Heart right ventricle (tissue), 16 donors: ENCODE measurements at regions not wholly inside any gene's neighbourhood (a gene's known extent, or its start where the extent isn't known, plus 50 kb on each side); places are given as distances from the start of the nearest gene placed in this dataset.

Source experiments
- ATAC-seq, 8 donors: fragments of 200-7000 bp; cut with Tn5 transposase; one replicate each; pipeline ENCODE4 v1.9.1; 2020; ENCODE audit warnings: mild to moderate bottlenecking in 8 of 8, moderate library complexity in 8 of 8, moderate number of reproducible peaks in 1 of 8
- DNase-seq, 2 donors: peaks; one replicate each; pipeline ENCODE4 v3.0.0-alpha.2; 2020
- H3K27ac ChIP-seq, 10 donors: fragments of 200-600 bp; sonication (generic) in 2 of 10; one replicate each; pipeline versions ENCODE4 v1.5.0 to v1.8.0; 2020 to 2022; ENCODE audit warnings: mild to moderate bottlenecking in 3 of 10
- H3K27me3 ChIP-seq, 7 donors: fragments of 200-600 bp; one replicate each; pipeline ENCODE4 v1.8.0; 2021 to 2022; ENCODE audit warnings: mild to moderate bottlenecking in 2 of 7
- H3K36me3 ChIP-seq, 9 donors: fragments of 200-600 bp; sonication (generic) in 1 of 9; one replicate each; pipeline versions ENCODE4 v1.5.0 to v1.8.0; 2020 to 2022; ENCODE audit warnings: mild to moderate bottlenecking in 2 of 9
- H3K4me1 ChIP-seq, 9 donors: fragments of 200-600 bp; sonication (generic) in 1 of 9; one replicate each; pipeline versions ENCODE4 v1.5.0 to v1.8.0; 2020 to 2022; ENCODE audit warnings: mild to moderate bottlenecking in 4 of 9
- H3K4me3 ChIP-seq, 10 donors: fragments of 200-600 bp; sonication (generic) in 2 of 10; one replicate each; pipeline versions ENCODE4 v1.5.0 to v1.8.0; 2020 to 2022; ENCODE audit warnings: mild to moderate bottlenecking in 7 of 10, moderate library complexity in 2 of 10
- H3K9me3 ChIP-seq, 11 donors: fragments of 200-600 bp in 10 of 11; sonication (generic) in 2 of 11; one replicate each; pipeline versions ENCODE4 v1.5.0 to v1.8.0; 2013 to 2022; ENCODE audit warnings: mild to moderate bottlenecking in 2 of 11, control low read depth in 1 of 11, moderate library complexity in 1 of 11
- WGBS, 2 donors: extraction: QIAGEN DNeasy Blood & Tissue Kit; methylation state at CpG; one replicate each; pipeline ENCODE4 v1.1.7; 2013; ENCODE audit warnings: inconsistent platforms in 1 of 2; 5-methylcytosine and 5-hydroxymethylcytosine counted together
- intact Hi-C, 10 donors: fragments of 100-400 bp; cut with DNase I; formaldehyde crosslinking; loops; one replicate each; pipeline versions ENCODE4 v1.11.1 to v1.14.2; 2022
- TF ChIP-seq, protein P1 (sequence below), 9 donors: fragments of 200-600 bp; sonication (generic) in 2 of 9; IDR thresholded peaks; one replicate each; pipeline versions ENCODE4 v1.5.0 to v1.8.0; 2021 to 2022; ENCODE audit warnings: antibody characterized with exemption in 9 of 9, mild to moderate bottlenecking in 5 of 9, moderate library complexity in 1 of 9
- donor health status: Arrhythmogenic right ventricular cardiomyopathy.
- donor health status: ischemic (EF 13 %, LVEDD 7.1; RV severe dilation, severe dysfunction).
- donor health status: healthy with polysubstance abuse.
- donor health status: DM: no; HTN: yes; CAD: no.
- donor health status: DM: no; HTN: no; CAD: no.
- donor health status: ischemic (EF 25% LVEDD 6.9; RV normal size, moderate dysfunction).
- donor health status: ischemic (EF 25% LVEDD 5.7; RV mildly dilated, moderate dysfunction).
- donor health status: healthy.
- donor health status: DM: yes; HTN: yes; CAD: no.
- donor health status: Ischemic cardiomyopathy.
- donor health status: ischemic (EF 35%, LVEDD 5.7; RV mildly dilated, moderate dysfunction).
- donor health status: nonischemic (EF 11% LVEDD 7.7; RV severe dilation, severe dysfunction).
- donor health status: DM: yes; HTN: yes; CAD: no.
- donor health status: PGD.
- donor health status: ischemic (EF 29% LVEDD 5.4; RV normal size, mild dysfunction).
- donor health status: nonischemic (EF 23%, LVEDD 6.1; RV moderate dilation, normal function).

DNA sequence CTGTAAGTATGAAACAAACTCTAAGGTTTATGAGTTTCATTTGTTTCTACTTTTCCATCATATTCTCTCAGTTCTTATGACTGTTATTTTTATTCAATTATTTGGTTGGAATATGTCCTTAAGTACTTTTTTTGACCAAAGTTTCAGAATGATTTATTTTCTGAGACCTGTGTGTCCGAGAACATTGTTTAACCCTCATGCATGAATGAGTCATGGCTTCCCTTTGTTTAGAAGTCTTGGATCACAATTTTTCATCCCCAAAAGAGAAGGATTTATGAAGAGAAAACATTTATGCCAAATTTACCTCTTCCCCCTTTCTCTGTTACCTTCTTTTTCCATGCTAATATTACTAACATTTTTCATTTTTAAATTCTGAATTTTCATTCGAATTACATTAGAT is 518.0 kb upstream of the NR2F2 start:
- ATAC-seq (no peak), DNase-seq (no peak)
- TF ChIP-seq, protein P1, sequence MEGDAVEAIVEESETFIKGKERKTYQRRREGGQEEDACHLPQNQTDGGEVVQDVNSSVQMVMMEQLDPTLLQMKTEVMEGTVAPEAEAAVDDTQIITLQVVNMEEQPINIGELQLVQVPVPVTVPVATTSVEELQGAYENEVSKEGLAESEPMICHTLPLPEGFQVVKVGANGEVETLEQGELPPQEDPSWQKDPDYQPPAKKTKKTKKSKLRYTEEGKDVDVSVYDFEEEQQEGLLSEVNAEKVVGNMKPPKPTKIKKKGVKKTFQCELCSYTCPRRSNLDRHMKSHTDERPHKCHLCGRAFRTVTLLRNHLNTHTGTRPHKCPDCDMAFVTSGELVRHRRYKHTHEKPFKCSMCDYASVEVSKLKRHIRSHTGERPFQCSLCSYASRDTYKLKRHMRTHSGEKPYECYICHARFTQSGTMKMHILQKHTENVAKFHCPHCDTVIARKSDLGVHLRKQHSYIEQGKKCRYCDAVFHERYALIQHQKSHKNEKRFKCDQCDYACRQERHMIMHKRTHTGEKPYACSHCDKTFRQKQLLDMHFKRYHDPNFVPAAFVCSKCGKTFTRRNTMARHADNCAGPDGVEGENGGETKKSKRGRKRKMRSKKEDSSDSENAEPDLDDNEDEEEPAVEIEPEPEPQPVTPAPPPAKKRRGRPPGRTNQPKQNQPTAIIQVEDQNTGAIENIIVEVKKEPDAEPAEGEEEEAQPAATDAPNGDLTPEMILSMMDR (IDR thresholded peaks at IDR 0.05): no peak
- Histone ChIP-seq H3K9me3 (no peaks in the 10 kb centered on the region), H3K27ac (no peak overlapping the region), H3K4me3 (no peak overlapping the region), H3K4me1 (no peaks in the 10 kb centered on the region), H3K36me3 (no peaks in the 10 kb centered on the region), H3K27me3 (no peaks in the 10 kb centered on the region)
- intact Hi-C loops: no loop called here
- 83 to 91% methylated on average over 2 of the region's 2 CpGs for WGBS, 2 donors

DNA sequence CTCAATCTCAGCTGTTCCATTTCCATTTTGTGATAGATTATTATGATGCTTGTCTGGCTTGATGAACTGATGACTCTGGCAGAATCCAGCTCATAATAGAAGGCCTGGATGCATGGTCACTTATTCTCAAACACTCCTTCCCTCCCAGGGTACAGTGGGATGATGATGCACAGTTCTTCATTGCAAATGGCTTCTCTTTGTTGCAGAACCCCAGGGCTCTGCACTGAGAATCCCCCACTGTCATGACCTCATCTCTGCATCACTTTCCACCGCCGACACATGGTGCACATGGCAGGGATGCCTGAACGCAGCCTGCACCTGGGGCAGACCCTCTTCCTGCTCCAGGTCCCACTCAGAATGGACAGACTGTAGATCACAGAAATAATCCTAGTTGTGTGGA is 515.6 kb upstream of the NR2F2 start:
- no peak overlapping the region for H3K4me3 ChIP-seq
- TF ChIP-seq, protein P1 (IDR thresholded peaks at IDR 0.05): no peak
- no peaks in the 10 kb centered on the region for H3K9me3 ChIP-seq
- WGBS, 2 donors: 95% methylated on average over 3 of the region's 3 CpGs
- H3K36me3 ChIP-seq: no peaks in the 10 kb centered on the region
- intact Hi-C loops: no loop called here
- no peaks in the 10 kb centered on the region for H3K4me1 ChIP-seq
- DNase-seq (no peak), ATAC-seq (no peak)
- H3K27me3 ChIP-seq: no peaks in the 10 kb centered on the region
- no peak overlapping the region for H3K27ac ChIP-seq

DNA sequence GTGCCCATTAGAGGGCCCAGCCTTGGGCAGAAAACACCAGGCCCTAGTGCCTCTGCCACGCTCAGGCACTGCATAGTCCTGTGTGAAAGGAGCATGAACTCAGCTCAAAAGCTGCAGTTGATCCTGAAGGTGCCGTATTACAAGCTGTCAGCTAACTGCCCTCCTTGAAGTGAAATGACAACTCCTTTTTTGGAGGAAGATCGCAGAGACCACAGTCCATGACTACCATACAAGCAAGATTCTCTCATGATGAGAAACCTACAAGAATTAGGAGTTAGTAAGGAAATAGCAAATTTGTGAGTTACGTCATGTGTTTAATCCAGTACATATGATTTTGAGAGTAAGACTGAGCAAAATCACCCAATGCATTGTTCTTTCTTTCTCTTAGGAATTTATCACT is 513.9 kb upstream of the NR2F2 start:
- Histone ChIP-seq H3K36me3 (no peaks in the 10 kb centered on the region), H3K27me3 (no peaks in the 10 kb centered on the region), H3K9me3 (no peaks in the 10 kb centered on the region), H3K4me1 (no peaks in the 10 kb centered on the region), H3K27ac (no peak overlapping the region), H3K4me3 (no peak overlapping the region)
- TF ChIP-seq, protein P1 (IDR thresholded peaks at IDR 0.05): no peak
- intact Hi-C loops: no loop called here
- ATAC-seq: no peak
- WGBS, 2 donors: 93 to 97% methylated on average over 4 of the region's 4 CpGs
- no peak for DNase-seq

DNA sequence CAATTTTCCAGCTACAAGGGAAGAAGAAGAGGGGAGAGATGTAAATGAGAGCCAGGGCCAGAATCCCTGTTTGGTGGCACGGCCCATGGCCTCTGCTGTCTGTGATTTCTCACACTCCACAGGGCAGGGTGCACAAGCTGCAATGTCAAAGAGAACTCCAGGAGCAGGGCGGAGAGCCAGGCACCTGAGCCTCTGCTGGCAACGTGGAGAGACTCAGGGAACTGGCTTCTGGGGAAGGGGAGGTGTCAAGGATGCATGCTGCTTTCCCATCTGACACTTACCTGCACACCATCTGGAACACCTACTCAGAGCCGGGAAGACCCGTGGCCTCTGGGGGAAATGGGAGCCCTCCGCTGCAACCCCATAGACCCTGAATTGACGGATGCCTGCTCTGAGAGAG is 507.5 kb upstream of the NR2F2 start:
- no peak overlapping the region for H3K27ac ChIP-seq
- ATAC-seq (no peak), DNase-seq (no peak)
- no peak overlapping the region for H3K4me3 ChIP-seq
- H3K4me1 ChIP-seq: peaks cover 0 to 11% (median 0%) of the 10 kb centered on the region in 9 donors
- TF ChIP-seq, protein P1 (IDR thresholded peaks at IDR 0.05): no peak
- no peaks in the 10 kb centered on the region for H3K27me3 ChIP-seq
- H3K36me3 ChIP-seq: no peaks in the 10 kb centered on the region
- H3K9me3 ChIP-seq: no peaks in the 10 kb centered on the region
- 82 to 86% methylated on average over 7 of the region's 7 CpGs for WGBS, 2 donors
- intact Hi-C loops: no loop called here

DNA sequence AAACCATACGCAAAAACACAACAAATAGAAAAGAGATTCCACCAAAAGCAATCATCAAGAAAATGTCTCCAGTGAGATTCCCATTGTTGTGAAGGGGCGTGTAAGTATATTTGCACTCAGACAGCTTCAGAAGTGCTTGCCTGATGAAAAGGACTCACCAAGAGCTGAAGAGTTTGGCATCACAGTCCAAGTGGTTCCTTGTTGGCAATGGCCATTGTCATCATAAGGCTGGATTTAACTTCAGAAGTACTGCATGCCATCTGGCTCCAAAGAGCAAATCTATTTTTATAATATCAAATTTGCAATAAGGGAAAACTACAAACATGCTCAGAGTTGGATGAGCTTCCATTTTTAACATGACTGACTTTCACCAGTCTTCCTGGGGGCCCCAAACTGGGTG is 505.3 kb upstream of the NR2F2 start:
- ATAC-seq: peak in 1 of 8 donors; percentile 33
- peaks cover 0 to 11% (median 0%) of the 10 kb centered on the region in 9 donors for H3K4me1 ChIP-seq
- WGBS, 2 donors: 70 to 74% methylated on average over 2 of the region's 2 CpGs
- TF ChIP-seq, protein P1 (IDR thresholded peaks at IDR 0.05): no peak
- H3K36me3 ChIP-seq: no peaks in the 10 kb centered on the region
- DNase-seq: no peak
- no peak overlapping the region for H3K4me3 ChIP-seq
- no peak overlapping the region for H3K27ac ChIP-seq
- H3K27me3 ChIP-seq: no peaks in the 10 kb centered on the region
- no peaks in the 10 kb centered on the region for H3K9me3 ChIP-seq
- intact Hi-C loops: no loop called here
